IMR-90 (cell line): ENCODE measurements at regions not wholly inside any gene's neighbourhood (a gene's known extent, or its start where the extent isn't known, plus 50 kb on each side); places are given as distances from the start of the nearest gene placed in this dataset.

Source experiments
- BHLHE40 ChIP-seq: fragments of 150-350 bp; IDR thresholded peaks from 2 replicates; pipeline ENCODE4 v1.6.1; 2016; ENCODE audit warnings: mild to moderate bottlenecking, low read depth, low read length
- CEBPB ChIP-seq: IDR thresholded peaks from 2 replicates; pipeline ENCODE4 v1.6.1; 2012; ENCODE audit warnings: low read depth, low read length, improper control_type of control experiment
- CHD1 ChIP-seq: IDR thresholded peaks from 2 replicates; pipeline ENCODE4 v1.6.1; 2012; ENCODE audit warnings: low read depth, low read length, improper control_type of control experiment
- CTCF ChIP-seq: conservative IDR thresholded peaks from 2 replicates; pipeline ENCODE4 v1.5.1; 2012; ENCODE audit warnings: mild to moderate bottlenecking, low read depth, low read length, improper control_type of control experiment
- FOS ChIP-seq: fragments of 150-350 bp; IDR thresholded peaks from 2 replicates; pipeline ENCODE4 v1.6.1; 2016; ENCODE audit warnings: low read depth, low read length
- MAZ ChIP-seq: IDR thresholded peaks from 2 replicates; pipeline ENCODE4 v1.6.1; 2012; ENCODE audit warnings: low read depth, mild to moderate bottlenecking, low read length, improper control_type of control experiment, moderate library complexity, borderline replicate concordance
- MXI1 ChIP-seq: IDR thresholded peaks from 2 replicates; pipeline ENCODE4 v1.6.1; 2012; ENCODE audit warnings: low read depth, mild to moderate bottlenecking, low read length, moderate library complexity, borderline replicate concordance
- POLR2A ChIP-seq: IDR thresholded peaks from 2 replicates; pipeline ENCODE4 v1.6.1; 2012; ENCODE audit warnings: mild to moderate bottlenecking, low read depth, low read length
- RAD21 ChIP-seq: IDR thresholded peaks from 2 replicates; pipeline ENCODE4 v1.6.1; 2012; ENCODE audit warnings: low read length, improper control_type of control experiment
- RCOR1 ChIP-seq: IDR thresholded peaks from 2 replicates; pipeline ENCODE4 v1.6.1; 2012; ENCODE audit warnings: mild to moderate bottlenecking, low read length, improper control_type of control experiment; ENCODE audit not compliant: insufficient replicate concordance
- RFX5 ChIP-seq: IDR thresholded peaks from 2 replicates; pipeline ENCODE4 v1.8.0; 2012; ENCODE audit warnings: low read depth, mild to moderate bottlenecking, low read length, moderate library complexity
- USF2 ChIP-seq: fragments of 150-350 bp; IDR thresholded peaks from 2 replicates; pipeline ENCODE4 v1.6.1; 2017; ENCODE audit warnings: mild to moderate bottlenecking, antibody characterized with exemption, low read length, low read depth

- no peak for TF ChIP-seq POLR2A
- TF ChIP-seq CTCF = no peak
- no peak for TF ChIP-seq RAD21
- no peak for TF ChIP-seq FOS
- no peak for TF ChIP-seq RCOR1
- no peak for TF ChIP-seq RFX5
- TF ChIP-seq MXI1 = no peak
- TF ChIP-seq BHLHE40 = no peak
- no peak for TF ChIP-seq CEBPB
- no peak for TF ChIP-seq USF2
- no peak for TF ChIP-seq CHD1
- TF ChIP-seq MAZ = no peak
Observed at GRCh38 chr20:6480328-6481200, 286.9 kb upstream of the BMP2 start.
